ENCODE measurements at regions not wholly inside any gene's neighbourhood (a gene's known extent, or its start where the extent isn't known, plus 50 kb on each side); places are given as distances from the start of the nearest gene placed in this dataset.
"Not testable (repeated sequence)": the region's sequence is repeated elsewhere in the genome, so short reads cannot be mapped to it uniquely, and the experiment has no call there.

GRCh38 chr9:33695856-33696255 lies 99.5 kb upstream of the PRSS3 start:
- no peak for DNase-seq

GRCh38 chr9:33697171-33697570 lies 98.2 kb upstream of the PRSS3 start:
- DNase-seq = no peak

- no peak for DNase-seq
These were observed 97.1 kb upstream of the PRSS3 start for GRCh38 chr9:33698267-33698666.

GRCh38 chr9:33700940-33701339 lies 94.4 kb upstream of the PRSS3 start:
- DNase-seq = not testable (repeated sequence)

- no peak for DNase-seq
These were observed 91.8 kb upstream of the PRSS3 start for GRCh38 chr9:33703430-33704102.

GRCh38 chr9:33705440-33705839 lies 89.9 kb upstream of the PRSS3 start:
- DNase-seq = not testable (repeated sequence)

- DNase-seq = no peak
These were observed 86.9 kb upstream of the PRSS3 start for GRCh38 chr9:33708441-33708840.

GRCh38 chr9:33709269-33709668 lies 86.1 kb upstream of the PRSS3 start:
- DNase-seq = no peak

- not testable (repeated sequence) for DNase-seq
These were observed 83.9 kb upstream of the PRSS3 start for GRCh38 chr9:33711418-33711817.

- no peak for DNase-seq
These were observed 80.4 kb upstream of the PRSS3 start for GRCh38 chr9:33714989-33715388.

- DNase-seq = no peak
These were observed 76.4 kb upstream of the PRSS3 start for GRCh38 chr9:33718987-33719386.

- no peak for DNase-seq
These were observed 75.6 kb upstream of the PRSS3 start for GRCh38 chr9:33719581-33720374.

GRCh38 chr9:33721674-33722358 lies 73.5 kb upstream of the PRSS3 start:
- DNase-seq = peak; percentile 40

GRCh38 chr9:33722359-33722675 lies 73.0 kb upstream of the PRSS3 start:
- no peak for DNase-seq

- no peak for DNase-seq
These were observed 66.7 kb upstream of the PRSS3 start for GRCh38 chr9:33728613-33729012.

GRCh38 chr9:33731142-33731541 lies 64.2 kb upstream of the PRSS3 start:
- DNase-seq = no peak

- no peak for DNase-seq
These were observed 63.7 kb upstream of the PRSS3 start for GRCh38 chr9:33731625-33732024.

- not testable (repeated sequence) for DNase-seq
These were observed 61.0 kb upstream of the PRSS3 start for GRCh38 chr9:33734247-33734940.

GRCh38 chr9:33734941-33735835 lies 60.2 kb upstream of the PRSS3 start:
- not testable (repeated sequence) for DNase-seq

GRCh38 chr9:33737811-33738606 lies 57.4 kb upstream of the PRSS3 start:
- DNase-seq = no peak

GRCh38 chr9:33739398-33739797 lies 56.0 kb upstream of the PRSS3 start:
- DNase-seq = no peak
